Fibroblast of skin of abdomen (primary cell): ENCODE measurements at regions not wholly inside any gene's neighbourhood (a gene's known extent, or its start where the extent isn't known, plus 50 kb on each side); places are given as distances from the start of the nearest gene placed in this dataset.

Experiments used
- DNase-seq: peaks from one replicate; pipeline ENCODE4 v3.0.0-alpha.2; 2013

DNA sequence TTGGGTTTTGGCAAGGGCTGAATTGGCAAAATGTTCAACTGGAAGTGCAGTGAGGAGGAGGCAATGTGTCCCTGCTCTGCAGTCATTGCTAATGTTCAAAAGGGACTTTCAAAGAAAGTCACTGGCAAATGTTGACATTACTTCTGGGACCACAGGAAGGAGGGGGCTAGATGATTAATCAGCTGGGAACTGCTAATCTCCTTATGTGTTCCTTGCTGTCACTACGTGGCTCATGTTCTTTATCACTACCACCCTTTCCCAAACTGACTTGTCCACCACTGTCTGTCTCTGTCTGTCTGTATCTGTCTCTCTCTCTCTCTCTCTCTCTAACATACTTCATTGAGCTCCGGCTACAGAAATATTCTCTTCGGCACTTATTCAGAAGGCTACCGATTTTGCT is 86.9 kb upstream of the MTPN start:
- no peak for DNase-seq

- no peak for DNase-seq
Observed at GRCh38 chr7:136063326-136063666, 86.1 kb upstream of the MTPN start.

DNA sequence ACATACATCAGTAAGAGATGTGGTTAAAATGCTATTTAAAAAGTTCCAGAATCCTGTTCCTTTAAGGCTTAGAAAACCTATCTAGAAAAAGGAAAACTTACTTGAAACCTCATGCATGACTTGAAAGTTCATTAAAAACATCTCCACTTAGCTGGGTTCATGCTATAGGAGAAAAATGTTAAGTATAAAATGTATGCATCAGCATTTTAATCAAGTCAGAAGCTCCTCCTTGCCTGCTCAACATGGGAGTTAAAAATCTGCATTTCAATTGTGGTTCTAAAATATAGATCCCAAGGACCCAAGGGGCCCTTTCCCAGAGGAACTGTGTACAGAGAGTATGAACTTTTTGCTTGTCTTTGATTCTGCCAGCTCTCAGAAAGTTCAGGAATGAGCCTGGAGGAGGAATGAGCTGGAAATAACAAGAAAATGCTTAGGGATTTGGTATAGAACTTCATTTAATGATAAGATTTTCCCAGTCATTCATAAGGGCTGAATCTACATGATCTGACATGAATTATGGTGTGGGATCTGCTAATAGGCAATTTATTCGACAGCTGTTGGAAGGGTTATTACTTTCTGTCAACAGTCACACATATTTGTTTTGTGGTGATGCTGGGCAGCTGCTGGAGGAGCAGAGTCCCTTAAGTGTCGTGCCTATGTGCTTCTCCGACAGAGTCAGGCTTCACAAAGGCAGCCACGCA is 85.6 kb upstream of the MTPN start:
- DNase-seq = peak; percentile 4

DNA sequence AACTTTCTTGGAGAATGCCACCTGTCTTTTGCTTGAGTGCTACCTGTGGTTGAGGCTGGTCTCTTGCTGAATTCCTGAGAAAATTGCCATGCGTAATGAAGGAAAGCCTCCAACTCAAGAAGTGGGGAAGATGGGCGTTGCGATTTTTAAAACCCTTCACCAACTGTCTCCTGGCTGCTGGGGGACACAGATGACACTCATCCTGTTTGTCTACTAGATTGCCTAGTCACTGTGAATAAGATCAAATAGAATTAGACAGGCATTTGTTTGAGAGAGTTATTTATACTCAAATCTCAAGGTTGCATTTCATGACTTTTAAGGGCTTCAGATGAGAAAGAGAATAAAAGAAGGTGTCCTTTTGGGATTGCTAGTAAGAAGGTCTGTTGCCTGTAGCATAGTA is 84.3 kb upstream of the MTPN start:
- DNase-seq = no peak

- peak; percentile 68 for DNase-seq
Observed at GRCh38 chr7:136058546-136058945, 81.4 kb upstream of the MTPN start.

DNA sequence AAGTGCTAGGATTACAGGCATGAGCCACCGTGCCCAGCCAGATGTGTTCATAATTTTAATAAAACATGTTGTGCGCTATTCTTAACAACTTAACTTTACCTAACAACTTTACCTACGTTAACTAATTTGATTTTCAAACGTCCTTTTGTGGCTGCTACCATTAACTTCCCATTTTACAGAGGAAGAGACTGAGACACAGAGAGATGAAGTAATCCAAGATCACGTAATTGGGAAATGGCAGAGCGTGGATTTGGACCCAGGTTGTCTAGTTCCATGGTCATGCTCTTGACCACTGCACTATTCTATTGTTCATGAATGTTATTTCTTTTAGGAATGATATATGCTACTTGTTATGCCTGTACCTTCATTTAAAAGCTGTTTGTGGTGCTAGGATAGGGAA is 80.3 kb upstream of the MTPN start:
- DNase-seq = no peak

- no peak for DNase-seq
Observed at GRCh38 chr7:136056651-136057231, 79.6 kb upstream of the MTPN start.

DNA sequence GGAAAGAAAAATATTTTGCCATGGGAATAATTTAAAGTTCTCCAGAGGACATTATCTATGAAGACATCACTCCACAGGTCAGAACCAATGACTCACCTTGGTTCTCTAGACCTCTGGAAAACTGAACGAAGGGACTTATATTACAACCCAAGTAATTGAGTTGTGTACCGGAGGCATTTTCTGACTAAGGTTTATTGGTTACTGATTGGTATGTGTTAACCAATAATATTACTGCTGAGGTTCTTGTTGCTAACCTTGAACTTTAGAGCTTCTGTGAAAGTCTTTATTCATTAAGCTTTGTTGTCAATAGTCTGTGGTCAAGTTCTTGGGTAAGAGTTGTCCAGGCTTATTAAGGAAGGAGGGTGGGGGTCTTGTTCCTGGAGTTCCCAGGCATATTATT is 78.1 kb upstream of the MTPN start:
- DNase-seq = no peak

DNA sequence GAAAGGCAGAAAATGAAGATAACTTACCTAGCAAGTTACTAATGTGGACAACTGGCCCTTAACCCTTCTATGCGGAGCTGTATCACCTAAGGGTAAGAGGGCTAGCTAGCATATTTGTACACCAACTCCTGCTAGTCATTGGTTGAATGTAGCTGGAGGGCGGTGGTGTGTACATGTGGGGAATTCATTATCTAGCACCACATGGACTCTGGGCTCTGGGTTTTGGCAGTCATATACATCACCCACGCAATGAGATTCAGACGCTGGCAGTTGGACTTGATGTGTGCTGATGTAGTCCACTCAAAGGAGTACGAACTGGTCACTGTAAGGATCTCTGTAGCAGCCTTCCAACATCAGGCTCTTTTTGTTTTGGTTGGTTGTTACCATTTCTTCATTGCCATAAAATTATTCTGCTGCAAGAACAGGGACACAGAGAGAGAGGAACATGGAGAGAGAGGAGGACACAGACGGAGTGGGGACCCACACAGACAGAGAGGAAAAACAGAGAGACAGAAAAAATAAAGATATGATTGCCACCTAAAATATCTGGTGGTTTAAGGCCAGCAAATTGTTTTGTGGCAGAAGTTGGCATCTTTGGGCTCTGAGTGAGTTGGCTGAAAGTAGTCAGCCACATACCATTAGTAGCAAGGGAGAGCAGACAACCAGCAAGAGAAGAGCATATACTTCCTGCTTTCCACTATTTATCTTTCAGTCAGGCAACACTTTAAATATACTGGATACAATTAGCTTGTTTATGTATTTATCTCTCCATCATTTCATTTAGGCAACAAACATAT is 76.7 kb upstream of the MTPN start:
- no peak for DNase-seq

GRCh38 chr7:136051203-136051928 is 74.2 kb upstream of the MTPN start:
- no peak for DNase-seq

- DNase-seq = no peak
Observed at GRCh38 chr7:136050462-136050847, 73.3 kb upstream of the MTPN start.

- no peak for DNase-seq
Observed at GRCh38 chr7:136049818-136050461, 72.8 kb upstream of the MTPN start.

DNA sequence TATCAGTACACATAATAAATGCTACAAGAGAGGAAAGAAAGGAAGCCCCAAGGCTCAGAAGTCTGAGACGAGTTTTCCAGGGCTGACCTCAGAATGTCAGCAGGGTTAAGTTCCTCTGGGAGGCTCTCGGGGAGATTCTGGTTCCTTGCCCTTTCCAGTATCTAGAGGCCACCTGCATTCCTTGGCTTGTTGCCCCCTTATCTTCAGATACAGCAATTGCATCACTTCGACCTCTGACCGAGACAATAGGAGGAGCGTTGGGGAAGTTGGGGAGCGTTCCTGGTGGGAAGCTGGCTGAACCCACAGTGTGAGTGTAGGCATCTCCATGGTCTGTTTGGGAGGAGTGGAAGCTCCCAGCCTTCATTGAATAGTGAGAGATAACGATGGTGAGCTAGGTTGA is 72.0 kb upstream of the MTPN start:
- no peak for DNase-seq

DNA sequence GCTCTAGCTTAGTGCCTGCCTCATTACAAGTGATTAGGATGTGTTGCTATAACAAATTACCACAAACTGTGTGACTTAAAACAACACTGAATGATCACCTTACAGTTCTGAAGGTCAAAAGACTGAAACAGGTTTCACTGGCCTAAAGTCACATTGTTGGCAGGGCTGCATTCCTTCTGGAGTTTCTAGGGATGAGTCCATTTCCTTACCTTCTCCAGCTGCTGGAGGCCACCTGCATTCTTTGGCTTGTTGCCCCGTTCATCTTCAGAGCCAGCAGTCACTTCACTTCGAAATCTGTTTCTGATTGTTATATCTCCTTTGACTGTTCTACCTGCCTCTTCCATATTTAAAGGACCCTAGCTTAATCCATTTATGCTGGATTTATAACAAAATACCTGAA is 69.4 kb upstream of the MTPN start:
- DNase-seq = no peak

GRCh38 chr7:136045992-136046391 is 68.8 kb upstream of the MTPN start:
- DNase-seq = no peak

DNA sequence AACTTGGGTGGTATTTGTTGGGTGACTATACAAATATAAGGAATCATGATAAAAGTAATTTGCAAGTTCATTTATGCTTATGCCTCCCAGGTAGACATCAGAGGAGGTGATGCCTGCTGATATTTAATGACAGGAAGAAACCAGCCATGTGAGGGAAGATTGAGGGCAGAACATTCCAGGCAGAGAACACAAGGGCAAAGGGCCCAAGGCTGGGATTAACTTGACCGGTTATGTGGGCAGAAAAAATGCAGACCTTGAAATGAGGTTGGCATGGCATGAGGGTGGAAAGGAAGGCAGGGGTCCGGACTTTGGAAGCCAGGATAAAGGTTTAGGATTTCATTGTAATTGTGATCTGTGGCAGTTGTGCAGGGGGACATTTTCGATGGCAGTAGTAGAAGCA is 68.0 kb upstream of the MTPN start:
- no peak for DNase-seq

DNA sequence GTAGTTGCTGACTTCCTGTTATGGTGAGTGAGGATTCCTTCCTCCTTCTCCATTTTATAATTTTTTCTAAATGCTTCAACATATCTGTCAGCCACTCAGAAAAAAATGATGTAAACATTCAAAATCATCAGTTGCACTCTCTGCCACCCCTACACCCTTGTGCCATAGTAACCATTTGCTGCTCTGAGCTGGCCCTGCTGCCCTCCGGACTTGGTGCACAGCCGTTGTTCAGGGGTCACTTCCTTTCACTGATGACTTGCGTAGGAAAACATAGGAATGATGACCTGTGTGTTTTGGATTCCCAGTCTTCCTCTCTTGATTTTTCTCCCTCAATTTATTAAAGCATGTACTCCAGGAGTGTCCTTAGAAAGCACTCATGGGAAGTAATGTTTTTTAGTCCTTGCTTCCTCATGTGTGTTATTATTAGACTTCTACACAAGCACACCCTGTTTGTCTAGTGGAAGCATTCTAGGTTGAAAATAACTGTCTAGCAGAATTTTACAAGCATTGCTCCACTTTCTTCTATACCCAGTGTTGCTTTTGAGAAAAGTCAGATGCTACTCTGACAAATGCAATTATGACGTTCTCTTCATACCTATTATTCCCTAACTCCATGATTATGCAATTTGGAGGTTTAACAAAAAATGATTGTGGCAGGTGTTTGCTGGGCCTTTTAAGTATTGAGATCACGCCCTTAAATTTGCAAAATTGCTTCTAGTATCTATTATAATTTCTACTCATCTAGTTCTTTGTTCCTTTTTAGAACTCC is 62.6 kb upstream of the MTPN start:
- DNase-seq = no peak

DNA sequence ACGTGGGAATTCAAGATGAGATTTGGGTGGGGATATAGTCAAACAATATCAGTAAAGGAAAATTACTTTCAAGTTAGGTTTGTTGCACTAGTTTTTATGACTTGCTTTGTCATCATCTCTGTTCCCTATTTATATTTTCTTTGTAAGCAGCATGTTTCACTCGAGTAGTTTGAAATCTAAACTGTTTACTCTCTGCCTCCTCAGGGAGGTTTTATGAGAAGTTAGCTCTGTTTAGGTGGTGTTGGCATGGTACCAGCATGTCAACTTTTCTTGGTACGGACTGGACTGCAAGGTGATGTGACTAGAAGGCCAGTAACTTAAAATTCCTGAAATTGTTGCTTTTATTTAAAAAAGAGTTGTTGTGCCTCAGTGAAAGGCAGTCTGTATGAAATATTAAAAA is 59.2 kb upstream of the MTPN start:
- DNase-seq = no peak

GRCh38 chr7:136034132-136034531 is 57.0 kb upstream of the MTPN start:
- no peak for DNase-seq

GRCh38 chr7:136033413-136034031 is 56.4 kb upstream of the MTPN start:
- no peak for DNase-seq

DNA sequence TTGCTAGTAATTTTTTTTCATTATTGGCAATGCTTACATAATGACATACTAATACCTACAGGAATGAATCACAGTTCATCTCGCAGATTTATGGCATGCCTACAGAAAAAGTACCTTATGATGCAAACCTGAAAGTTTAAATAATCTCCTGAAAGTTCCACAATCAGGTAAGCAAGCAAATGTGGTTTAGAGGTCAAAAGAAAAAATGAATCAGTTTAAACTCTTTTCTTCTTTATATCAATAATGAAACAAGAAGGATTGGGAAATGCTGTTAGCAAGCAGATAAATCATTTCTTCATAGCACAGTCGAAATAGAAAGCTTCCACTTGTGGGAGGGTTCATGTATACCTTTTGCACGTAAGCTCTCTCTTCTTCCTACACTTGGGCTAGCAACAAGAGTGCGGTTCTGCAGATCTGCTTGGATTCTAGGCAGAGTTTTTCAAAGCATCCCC is 53.7 kb upstream of the MTPN start:
- DNase-seq = no peak

DNA sequence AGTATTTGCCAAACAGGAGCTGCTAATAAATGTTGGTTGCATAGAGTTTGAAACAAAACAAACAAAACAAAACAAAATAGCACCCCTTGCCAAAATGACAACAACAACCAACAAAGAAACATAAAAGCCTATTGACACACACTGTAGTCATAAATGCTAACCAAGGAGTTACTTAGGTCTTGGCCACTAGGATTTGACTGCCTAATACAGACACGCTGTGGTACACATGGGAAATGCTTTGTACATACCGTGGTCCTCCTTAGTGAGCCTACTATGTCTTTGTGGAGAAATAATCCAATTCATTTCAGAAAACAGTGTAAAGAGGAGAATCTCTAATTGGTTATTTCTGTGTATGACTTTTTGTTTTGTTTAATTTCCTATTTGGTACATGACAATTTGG is 53.2 kb upstream of the MTPN start:
- no peak for DNase-seq
